NCI-H146 treated with DMSO at 0.1 percent for 48 hours (cell line): ENCODE measurements at regions not wholly inside any gene's neighbourhood (a gene's known extent, or its start where the extent isn't known, plus 50 kb on each side); places are given as distances from the start of the nearest gene placed in this dataset.

Experiments used
- DNase-seq: peaks from one replicate; lab custom pipeline; 2025; ENCODE audit not compliant: unreplicated experiment; lab: John Stamatoyannopoulos, UW

DNA sequence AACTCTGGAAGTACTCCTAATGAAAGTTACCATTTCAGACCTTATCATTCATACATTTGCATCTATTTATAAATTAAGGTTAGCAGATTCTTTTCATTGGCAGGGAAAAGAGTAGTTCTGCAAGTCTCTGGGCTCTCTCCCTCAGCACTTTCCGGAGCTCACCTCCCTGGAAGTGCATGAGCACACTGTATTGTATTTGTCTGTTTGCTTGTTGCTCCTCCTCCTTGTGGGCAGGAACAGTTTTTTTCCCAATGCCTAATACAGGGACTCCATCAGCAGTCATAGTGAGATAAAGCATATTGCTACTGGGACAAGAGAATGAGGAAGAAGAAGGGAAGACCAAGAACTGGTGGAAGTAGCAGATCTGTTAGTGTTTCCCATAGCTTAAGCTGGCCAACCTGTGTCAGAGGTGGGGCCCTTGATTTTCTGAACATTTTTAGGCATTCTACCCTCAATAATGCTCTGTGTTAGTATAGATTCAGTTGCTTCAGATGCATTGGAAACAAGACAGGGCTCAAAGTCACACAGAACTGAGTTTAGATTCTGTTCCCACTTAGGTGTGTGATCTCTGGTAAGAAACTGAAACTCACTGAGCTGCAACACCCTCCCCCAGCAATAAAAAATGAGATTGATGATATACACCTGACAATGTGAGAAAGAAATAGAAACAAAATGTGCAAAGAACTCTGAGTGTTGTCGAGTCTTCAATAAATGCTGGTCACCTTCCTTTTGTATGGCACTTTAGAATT lies 407.8 kb downstream of the TUSC7 start:
- DNase-seq = no peak

DNA sequence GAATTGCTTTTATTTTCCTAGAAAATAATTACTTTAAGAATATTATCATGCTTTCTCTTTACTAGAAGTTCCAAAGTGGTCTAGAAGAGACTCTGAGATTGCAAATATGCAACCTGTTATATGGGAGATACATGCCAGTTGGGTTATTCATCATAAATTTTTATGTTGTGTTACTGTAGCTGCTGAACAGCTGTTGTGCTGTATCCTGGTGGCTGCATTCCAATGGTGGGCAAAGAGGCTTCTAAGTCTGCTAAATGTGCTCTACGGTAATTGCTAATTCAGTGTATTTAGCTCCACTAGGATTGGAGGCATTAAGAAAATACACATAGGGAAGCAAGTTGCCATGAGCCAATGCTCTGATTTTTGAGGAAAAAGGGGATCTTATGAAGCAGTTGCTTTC lies 409.0 kb downstream of the TUSC7 start:
- DNase-seq = no peak

DNA sequence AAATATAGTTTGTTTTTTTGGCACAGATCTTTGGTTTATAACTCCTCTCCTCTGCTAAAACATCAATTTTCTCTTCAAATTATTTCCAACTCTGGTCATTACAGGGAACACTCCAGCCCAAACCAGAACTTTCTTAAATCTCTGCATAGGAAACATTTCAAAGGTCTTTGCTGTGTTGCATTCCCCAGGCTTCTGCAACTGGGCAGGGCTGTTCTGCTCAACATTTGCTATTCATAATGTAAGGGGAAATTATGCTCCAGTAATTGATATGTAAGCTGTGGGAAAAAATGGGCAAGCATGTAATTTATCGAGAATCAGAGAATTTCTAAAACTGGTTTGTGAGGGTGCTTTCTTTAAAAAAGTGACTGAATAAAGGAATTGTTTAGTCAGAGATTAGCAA lies 410.4 kb downstream of the TUSC7 start:
- DNase-seq = no peak

DNA sequence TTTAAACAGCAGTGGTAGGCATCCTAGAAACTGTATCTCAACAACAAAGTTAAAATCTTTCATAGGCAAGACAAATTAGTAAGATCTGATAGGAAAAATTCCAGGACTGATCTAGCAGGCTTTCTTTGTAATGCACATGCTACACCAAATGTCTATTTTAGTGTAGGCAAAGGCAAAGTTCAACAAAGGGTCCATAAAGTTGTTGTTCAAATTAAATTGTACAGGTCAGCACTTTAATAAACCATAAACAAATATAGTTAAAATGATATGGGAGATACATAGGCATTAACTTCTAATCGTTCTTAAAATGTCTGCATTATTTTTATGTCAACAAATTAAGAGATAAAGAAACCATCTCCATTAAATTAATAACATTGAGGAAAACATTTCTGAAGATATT lies 413.0 kb downstream of the TUSC7 start:
- DNase-seq = no peak

DNA sequence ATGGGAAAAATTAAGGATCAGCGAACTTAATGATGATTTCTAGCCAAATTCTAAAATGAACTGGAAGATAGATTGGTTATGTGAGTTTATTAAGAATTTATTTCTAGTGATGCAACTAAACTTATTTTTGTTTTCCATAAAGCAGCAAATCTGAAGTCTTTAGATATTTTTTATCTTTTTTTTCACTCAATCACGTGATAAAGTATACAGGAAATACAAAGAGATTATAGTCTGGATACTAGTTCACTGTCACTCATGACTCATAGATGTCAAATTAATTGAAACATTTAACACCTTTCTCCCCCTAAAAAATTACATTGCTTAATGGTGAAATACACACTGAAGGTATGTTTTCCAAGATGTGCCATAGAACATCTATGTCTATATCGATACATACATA lies 416.9 kb downstream of the TUSC7 start:
- no peak for DNase-seq

DNA sequence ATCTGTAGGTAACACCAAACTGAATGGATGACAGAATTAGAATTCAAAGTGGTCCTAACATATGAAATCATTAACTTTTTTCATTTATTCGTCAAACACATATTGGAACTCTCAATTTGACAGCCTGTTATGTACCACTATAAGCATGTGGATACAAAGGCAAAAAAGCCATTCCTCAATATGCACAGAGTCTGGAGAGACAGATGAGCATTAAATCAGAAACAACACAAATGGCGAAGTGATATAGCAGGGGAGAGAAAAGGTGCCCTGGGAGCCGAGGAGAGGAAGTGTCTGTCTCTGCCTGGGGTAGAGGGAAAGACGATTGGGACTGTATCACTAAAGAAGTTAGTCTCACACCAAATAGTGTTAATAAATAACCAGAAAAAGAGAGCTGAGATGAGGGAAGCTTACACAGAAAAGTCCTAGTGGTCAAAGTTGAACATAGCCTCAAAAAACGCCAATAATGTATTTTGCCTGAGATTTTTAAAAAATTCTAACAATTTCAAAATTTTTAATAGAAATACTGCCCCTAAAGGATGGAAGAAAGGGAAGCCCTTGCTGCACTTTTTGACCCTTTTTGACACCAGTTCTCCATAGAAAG lies 417.5 kb downstream of the TUSC7 start:
- DNase-seq = no peak

DNA sequence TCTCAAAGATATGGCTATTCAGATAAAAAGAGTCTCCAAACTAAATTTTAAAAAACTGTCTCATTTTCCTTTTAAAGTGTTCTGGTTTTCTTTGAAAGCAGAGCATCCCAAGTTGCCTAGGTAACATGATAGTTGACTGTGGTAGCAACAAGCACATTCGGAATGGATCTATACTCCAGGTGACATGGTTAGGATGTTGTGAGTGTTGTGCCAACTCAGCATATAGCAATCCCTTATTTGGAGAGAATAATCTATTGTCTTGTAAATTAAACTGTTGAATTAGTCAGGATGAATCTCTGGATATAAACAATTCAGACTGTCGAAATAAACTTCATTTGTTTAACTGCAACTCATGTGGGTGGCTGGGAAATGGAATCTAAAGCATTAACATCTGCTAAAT lies 418.6 kb downstream of the TUSC7 start:
- DNase-seq = no peak

DNA sequence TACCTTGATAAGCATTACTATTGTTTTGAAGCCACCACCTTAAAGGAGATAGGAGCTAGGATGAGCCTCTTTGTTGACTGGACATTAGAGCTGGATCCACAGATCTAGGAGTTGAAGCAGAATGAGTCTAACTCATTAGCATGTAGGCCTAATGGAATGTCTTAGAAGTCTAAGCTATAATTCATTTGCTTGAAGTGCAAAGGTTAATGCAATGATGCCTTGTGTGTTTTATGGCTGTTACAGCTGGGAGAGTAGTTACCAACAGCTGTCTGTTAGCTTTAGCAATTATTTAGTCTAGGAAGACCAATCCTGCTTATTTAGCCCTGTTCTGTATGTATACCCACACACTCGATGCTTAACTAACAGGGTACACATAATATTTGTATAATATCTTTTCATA lies 419.3 kb downstream of the TUSC7 start:
- no peak for DNase-seq

DNA sequence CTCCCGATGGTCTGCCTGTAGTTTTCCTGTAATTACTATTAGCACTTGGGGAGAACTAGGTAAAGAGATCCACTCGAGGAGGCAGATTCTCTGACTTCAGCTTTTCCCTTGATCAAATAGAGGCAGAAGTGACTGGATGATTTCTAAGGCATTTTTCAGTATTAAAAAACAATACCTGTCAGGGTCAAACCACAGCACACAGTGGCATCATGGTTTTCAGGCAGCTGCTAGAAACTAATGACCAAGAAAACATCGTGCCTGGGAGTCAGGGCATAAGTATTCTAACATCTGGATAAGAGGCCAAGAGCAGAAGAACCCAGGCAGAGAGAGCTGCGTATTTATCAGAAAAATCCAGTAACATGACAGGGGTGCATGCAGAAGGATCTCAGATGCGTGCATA lies 419.9 kb downstream of the TUSC7 start:
- DNase-seq = no peak

DNA sequence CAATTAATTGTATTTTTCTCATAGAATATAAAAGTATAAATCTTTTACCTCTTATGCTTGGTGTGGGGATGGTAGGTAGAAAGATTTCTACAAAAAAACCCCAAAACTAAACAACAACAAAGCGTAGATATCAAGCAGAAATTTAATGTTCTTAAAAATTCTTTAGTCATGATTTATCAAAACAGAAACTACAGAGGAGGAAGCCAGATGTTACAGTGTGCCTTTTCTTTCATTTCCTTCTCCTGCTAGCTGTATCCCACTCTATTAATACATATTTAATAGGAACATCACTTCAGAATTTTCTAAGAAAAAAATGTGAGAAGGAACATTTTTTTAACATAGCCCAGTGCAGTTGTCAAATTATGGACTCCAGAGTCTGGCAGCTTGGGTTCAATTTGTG lies 420.6 kb downstream of the TUSC7 start:
- no peak for DNase-seq

DNA sequence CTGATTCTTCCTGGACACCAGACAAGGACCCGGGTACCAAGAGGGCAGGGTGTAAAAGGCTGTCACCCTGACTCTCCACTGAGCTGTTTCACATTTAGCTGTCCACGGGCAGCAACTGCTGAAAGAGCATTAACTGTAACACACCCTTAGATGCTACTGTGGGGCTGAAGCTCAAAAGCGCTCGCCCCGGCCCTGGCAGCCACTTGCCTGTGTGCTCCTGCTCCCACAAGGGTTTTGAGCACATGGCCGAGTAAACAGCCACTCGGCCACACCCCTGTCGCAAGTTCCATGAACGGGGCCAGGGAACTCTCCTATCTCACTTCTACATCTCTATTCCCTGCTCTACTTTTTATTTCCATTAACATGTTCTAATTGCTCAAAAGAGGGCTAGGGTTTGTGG lies 421.7 kb downstream of the TUSC7 start:
- DNase-seq = no peak

DNA sequence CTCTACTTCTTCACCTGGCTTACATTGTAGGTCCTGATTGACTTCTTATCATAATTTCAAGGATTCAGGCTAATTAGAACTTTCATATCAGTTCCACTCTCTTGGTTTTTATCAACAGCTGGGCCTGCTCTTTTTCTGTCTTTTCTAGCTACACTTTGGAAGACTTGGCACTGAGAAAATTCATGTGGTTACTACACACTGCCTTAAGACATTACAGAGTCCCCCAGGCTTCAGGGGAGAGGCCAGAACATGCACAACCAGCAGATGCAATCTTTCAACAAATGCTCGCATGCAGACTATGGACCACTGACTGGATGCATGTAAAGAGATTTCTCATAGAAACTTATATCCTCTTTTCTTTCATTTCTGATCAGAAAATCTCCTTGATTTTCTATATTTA lies 423.5 kb downstream of the TUSC7 start:
- DNase-seq = no peak

DNA sequence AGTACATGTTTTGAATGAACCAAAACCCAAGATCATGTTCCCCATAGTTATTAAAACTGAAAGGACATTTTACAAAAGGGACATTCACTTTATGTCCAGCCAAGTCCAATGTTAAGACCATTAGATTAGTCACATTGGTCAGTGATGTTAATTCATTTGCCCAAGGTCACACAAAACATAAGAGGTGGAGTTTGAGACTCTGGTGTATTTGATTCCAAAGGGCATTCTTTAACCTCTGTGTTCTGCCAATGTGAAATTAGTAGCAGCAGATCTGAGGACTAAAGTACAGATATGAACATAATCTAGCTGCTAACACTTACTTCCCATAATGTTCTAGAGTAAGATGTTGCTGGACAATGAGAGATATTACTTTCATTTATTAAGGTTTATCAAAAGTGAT lies 425.6 kb downstream of the TUSC7 start:
- DNase-seq = no peak

DNA sequence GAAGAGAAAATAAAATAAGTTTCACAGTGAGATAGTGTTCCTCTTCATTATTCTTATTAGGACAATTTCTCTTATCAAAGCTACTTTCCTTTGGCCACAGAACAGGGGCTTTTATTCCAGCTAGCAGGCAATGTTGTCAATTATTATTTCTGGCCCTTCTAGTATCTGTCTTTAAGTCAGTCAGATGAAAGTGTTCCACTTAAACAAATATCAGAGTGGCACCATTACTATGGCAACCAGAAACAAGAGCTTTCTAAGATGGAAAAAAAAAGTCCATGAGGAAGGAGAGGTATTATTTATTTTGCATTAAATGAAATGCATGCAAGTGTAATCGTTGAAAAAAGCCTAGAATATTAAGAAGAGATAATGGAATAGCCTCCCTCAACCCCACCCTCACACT lies 426.4 kb downstream of the TUSC7 start:
- DNase-seq = no peak

DNA sequence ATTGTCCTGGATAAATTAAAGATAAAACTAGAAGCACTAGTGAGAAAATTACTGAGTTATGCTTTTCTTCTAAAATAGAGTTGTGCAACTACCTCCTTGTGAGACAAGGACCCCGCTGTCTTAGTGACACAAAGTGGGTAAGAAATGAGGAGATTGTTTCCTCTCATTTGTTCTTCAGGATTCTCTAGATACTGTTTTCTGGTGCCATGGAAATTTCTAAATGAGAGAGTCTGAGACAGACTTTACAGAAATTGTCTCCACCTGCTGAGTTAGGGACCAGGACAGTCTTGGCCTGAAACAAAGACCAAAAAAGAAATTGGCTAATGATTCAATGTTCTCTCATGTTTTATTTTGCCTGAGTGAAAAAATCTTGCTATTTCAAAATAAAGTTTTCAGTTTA lies 427.5 kb downstream of the TUSC7 start:
- no peak for DNase-seq

DNA sequence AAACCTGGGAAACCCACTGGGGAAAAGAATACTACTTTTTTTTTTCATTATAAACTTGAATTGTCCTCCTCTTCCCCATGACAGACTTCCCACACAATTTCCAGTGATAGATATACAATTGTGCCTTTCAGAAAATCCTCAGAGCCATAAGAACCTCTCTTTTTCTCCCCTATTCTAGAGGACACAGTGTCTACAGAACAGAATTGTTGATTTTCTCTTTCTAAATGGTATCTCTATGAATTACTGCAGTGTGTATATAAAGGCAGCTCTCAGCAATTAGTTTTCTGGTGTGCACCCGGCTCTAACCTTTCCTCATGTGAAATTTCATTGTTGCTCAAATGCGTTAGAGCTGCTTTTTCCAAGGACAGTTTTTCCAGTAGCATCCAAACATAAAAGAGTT lies 430.1 kb downstream of the TUSC7 start:
- no peak for DNase-seq

DNA sequence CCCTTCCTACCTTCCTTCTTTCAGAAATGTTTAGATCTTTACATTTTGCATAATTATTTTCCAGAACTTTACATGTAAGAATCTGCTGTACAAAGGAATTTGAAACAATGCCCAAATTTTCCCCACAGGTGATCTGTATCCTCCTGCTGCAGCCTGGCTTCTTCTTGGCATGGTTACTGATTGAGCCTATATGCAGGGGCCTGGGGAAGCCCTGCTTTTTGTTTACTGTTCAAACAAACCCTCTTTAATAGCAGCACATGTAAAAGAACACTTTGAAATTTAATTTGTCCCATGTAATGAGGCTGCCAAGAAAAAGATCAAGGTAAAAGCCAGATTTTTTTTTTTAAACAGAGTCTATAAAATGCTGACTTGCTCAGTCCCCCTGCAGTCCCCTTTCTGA lies 432.2 kb downstream of the TUSC7 start:
- DNase-seq = peak; percentile 13

DNA sequence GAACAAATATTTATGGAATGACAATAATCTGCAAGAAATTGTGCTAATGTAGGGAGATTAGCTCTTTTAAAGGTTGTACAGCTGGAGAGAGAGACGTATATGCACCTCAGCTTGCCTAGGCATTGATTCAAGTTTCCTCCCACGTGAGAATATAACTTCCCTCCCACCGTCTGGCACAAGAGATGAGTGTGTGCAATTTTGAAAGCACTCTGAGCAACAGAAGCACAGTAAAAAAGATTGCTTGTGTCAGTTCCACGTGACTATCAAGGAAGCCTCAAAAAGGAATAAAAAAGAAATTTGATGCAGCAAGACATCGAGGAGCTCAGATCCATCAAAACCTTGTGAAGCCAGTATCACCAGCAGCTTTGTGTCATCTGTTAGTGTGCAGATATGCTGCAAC lies 435.3 kb downstream of the TUSC7 start:
- no peak for DNase-seq

DNA sequence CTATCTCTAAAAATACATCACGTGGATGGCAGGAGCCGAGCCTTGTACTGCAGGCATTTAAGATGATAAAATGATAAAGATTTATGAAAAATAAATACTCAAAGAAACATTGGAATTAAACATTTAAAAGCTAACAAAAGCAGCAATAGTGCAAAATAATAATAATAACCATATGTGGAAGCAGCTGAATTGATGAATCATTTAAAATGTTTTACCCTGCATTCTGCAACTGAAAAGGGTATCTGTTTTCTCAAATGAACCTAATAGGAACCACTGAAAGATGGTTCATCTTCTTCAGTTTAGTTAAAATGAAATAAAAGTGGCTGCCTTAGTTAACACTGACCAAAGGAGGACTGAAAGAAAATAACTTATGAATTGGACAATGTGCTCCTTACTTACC lies 436.1 kb downstream of the TUSC7 start:
- no peak for DNase-seq

DNA sequence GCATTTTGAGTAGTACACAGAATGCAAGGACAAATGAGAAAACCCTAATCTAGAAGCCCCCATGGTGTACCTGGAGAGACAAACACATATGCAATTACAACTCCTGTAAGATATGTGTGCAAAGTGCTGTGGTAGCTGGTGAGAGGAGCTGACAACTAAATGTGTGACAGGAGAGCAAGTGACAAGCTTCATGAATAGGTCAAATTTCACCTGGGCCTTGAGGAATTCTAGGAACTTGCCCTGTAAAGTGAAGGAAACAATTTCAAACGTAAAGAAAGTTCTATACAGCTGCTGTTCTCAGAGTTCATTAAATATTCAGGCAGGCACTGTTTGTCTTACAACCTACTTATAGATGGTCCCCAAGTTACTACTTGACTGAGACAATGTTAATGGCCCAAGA lies 437.0 kb downstream of the TUSC7 start:
- no peak for DNase-seq

DNA sequence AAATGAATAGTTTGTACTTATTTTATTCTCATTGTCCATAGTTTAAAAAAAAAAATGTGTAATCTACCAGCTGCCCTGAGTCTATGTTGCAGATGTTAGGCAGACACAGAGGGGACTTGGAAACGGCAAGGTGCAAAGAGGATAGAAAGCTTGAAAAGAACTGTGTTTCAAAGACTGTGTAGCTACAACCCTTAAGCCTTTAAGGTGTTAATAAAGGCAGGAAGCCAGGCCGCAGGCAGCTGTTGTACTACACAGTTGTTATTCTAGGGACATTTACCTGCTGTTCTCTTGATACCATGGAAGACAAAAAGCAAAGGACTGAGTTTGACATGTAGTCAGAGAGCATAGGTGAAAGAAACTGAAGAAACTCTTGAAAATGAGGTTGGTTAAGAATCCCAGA lies 440.0 kb downstream of the TUSC7 start:
- no peak for DNase-seq

DNA sequence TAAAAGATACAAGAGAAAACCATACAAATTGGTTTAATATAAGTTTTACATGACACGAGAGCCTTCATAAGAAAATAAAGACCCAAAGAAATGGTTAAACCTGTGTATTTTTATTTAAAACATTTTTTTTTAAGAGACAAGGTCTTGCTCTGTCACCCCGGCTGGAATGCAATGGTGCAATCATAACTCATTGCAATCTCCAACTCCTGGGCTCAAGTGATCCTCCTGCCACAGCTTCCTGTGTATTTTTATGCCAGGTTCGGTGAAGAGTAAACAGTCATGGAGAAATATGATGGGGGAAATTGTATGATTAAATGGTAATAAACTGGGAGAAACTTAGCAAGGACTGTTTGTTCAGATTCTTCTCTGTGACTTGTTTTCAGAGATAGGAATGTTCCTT lies 441.0 kb downstream of the TUSC7 start:
- DNase-seq = no peak

DNA sequence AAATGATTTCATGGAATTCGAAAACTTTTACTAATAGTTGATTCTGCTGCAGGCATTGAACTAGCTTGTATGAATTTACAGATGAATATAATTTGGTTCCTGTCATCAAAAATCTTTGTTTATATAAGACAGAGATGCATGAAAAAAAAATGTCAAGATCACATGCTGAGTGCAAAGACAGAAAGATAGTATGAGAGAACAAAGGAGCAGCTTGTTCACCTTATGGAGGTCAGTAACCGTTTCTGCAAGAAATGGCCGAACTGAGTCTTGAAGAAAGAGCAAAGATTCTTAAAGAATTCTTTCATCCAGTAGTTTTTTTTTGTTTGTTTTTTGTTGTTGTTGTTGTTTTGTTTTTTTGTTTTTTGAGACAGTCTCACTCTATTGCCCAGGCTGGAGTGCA lies 450.6 kb downstream of the TUSC7 start:
- no peak for DNase-seq
